Mesodermal cell (in vitro differentiated cells): ENCODE measurements at regions not wholly inside any gene's neighbourhood (a gene's known extent, or its start where the extent isn't known, plus 50 kb on each side); places are given as distances from the start of the nearest gene placed in this dataset.

Experiments
- H3K27ac ChIP-seq: 2 replicates; pipeline ENCODE4 v1.7.0; 2013; ENCODE audit warnings: mild to moderate bottlenecking, low read depth, low read length, moderate library complexity; ENCODE audit not compliant: severe bottlenecking
- H3K36me3 ChIP-seq: 2 replicates; pipeline ENCODE4 v1.7.1; 2013; ENCODE audit warnings: mild to moderate bottlenecking, low read length, moderate library complexity; ENCODE audit not compliant: control insufficient read depth, insufficient read depth
- H3K4me1 ChIP-seq: one replicate; pipeline ENCODE4 v1.7.1; 2013; ENCODE audit warnings: mild to moderate bottlenecking, low read length; ENCODE audit not compliant: insufficient read depth, control insufficient read depth, poor library complexity, severe bottlenecking
- H3K4me3 ChIP-seq: 2 replicates; pipeline ENCODE4 v1.7.0; 2013; ENCODE audit warnings: low read length, control low read depth, mild to moderate bottlenecking; ENCODE audit not compliant: insufficient read depth, poor library complexity, severe bottlenecking; ENCODE audit errors: extremely low read depth
- H3K9me3 ChIP-seq: 2 replicates; pipeline ENCODE4 v1.7.1; 2013; ENCODE audit warnings: mild to moderate bottlenecking, low read length, moderate library complexity; ENCODE audit not compliant: control insufficient read depth
- WGBS, 2 experiments: methylation state at CpG; one replicate each; pipeline ENCODE4 v1.1.5; 2013; ENCODE audit warnings: missing lambda C conversion rate in 2 of 2; ENCODE audit not compliant: insufficient coverage in 2 of 2; 5-methylcytosine and 5-hydroxymethylcytosine counted together

GRCh38 chr2:149719695-149720094, 132.1 kb upstream of the MMADHC start:
- Histone ChIP-seq H3K9me3 (no peaks in the 10 kb centered on the region), H3K27ac (no peak overlapping the region), H3K4me1 (peaks cover 14% of the 10 kb centered on the region), H3K36me3 (no peaks in the 10 kb centered on the region), H3K4me3 (no peak overlapping the region)
- 87 to 90% methylated on average over 2 to 3 of the region's 3 CpGs for WGBS, 2 experiments

GRCh38 chr2:149716687-149717086, 129.1 kb upstream of the MMADHC start:
- 73% methylated on average over 5 of the region's 6 CpGs for WGBS, 2 experiments
- no peaks in the 10 kb centered on the region for H3K9me3 ChIP-seq
- H3K36me3 ChIP-seq, result no peaks in the 10 kb centered on the region
- H3K4me3 ChIP-seq, result no peak overlapping the region
- H3K4me1 ChIP-seq, result peaks cover 14% of the 10 kb centered on the region
- peak overlapping the region; percentile 44 for H3K27ac ChIP-seq

GRCh38 chr2:149715894-149716293, 128.3 kb upstream of the MMADHC start:
- Histone ChIP-seq H3K36me3 (no peaks in the 10 kb centered on the region), H3K4me1 (peaks cover 14% of the 10 kb centered on the region), H3K4me3 (no peak overlapping the region), H3K27ac (no peak overlapping the region), H3K9me3 (no peaks in the 10 kb centered on the region)
- WGBS, 2 experiments, result 100% methylated on average over 1 to 2 of the region's 2 CpGs

- WGBS, 2 experiments, result 83% methylated on average over 2 of the region's 3 CpGs; no CpG with 5 or more reads in 1 of the 2 experiments
- H3K36me3 ChIP-seq, result no peaks in the 10 kb centered on the region
- no peak overlapping the region for H3K27ac ChIP-seq
- H3K9me3 ChIP-seq, result no peaks in the 10 kb centered on the region
- no peak overlapping the region for H3K4me3 ChIP-seq
- H3K4me1 ChIP-seq, result peaks cover 14% of the 10 kb centered on the region
Measured at GRCh38 chr2:149715005-149715592, 127.5 kb upstream of the MMADHC start.

GRCh38 chr2:149709496-149710263, 122.1 kb upstream of the MMADHC start:
- 84 to 100% methylated on average over 2 to 3 of the region's 8 CpGs for WGBS, 2 experiments

GRCh38 chr2:149703281-149703680, 115.7 kb upstream of the MMADHC start:
- Histone ChIP-seq H3K27ac (no peak overlapping the region), H3K4me1 (peaks cover 5% of the 10 kb centered on the region)
- 80% methylated on average over 1 of the region's 2 CpGs; no CpG with 5 or more reads in 1 of the 2 experiments for WGBS, 2 experiments

More at GRCh38 chr2:149709496-149710263, 122.1 kb upstream of the MMADHC start:
- Histone ChIP-seq H3K9me3 (no peaks in the 10 kb centered on the region), H3K36me3 (no peaks in the 10 kb centered on the region), H3K4me3 (no peak overlapping the region), H3K4me1 (peaks cover 3% of the 10 kb centered on the region), H3K27ac (no peak overlapping the region)

GRCh38 chr2:149702571-149702970, 115.0 kb upstream of the MMADHC start:
- Histone ChIP-seq H3K27ac (no peak overlapping the region), H3K9me3 (no peaks in the 10 kb centered on the region), H3K4me3 (no peak overlapping the region), H3K4me1 (peaks cover 5% of the 10 kb centered on the region), H3K36me3 (no peaks in the 10 kb centered on the region)
- WGBS, 2 experiments, result 82 to 100% methylated on average over 2 to 3 of the region's 4 CpGs

More at GRCh38 chr2:149703281-149703680, 115.7 kb upstream of the MMADHC start:
- Histone ChIP-seq H3K4me3 (no peak overlapping the region), H3K36me3 (no peaks in the 10 kb centered on the region), H3K9me3 (no peaks in the 10 kb centered on the region)

- WGBS, 2 experiments, result 90 to 100% methylated on average over 2 of the region's 2 CpGs
- Histone ChIP-seq H3K27ac (no peak overlapping the region), H3K9me3 (no peaks in the 10 kb centered on the region), H3K36me3 (no peaks in the 10 kb centered on the region), H3K4me1 (peaks cover 5% of the 10 kb centered on the region), H3K4me3 (no peak overlapping the region)
Measured at GRCh38 chr2:149701241-149701640, 113.7 kb upstream of the MMADHC start.

- H3K9me3 ChIP-seq, result no peaks in the 10 kb centered on the region
- H3K27ac ChIP-seq, result peak overlapping the region; percentile 87
- 80% methylated on average over 1 of the region's 3 CpGs; no CpG with 5 or more reads in 1 of the 2 experiments for WGBS, 2 experiments
Measured at GRCh38 chr2:149692961-149693396, 105.4 kb upstream of the MMADHC start.

GRCh38 chr2:149690825-149691224, 103.2 kb upstream of the MMADHC start:
- H3K4me3 ChIP-seq, result no peak overlapping the region
- H3K36me3 ChIP-seq, result no peaks in the 10 kb centered on the region
- 92 to 100% methylated on average over 1 of the region's 2 CpGs for WGBS, 2 experiments
- peaks cover 14% of the 10 kb centered on the region for H3K4me1 ChIP-seq
- H3K9me3 ChIP-seq, result no peaks in the 10 kb centered on the region
- H3K27ac ChIP-seq, result no peak overlapping the region

More at GRCh38 chr2:149692961-149693396, 105.4 kb upstream of the MMADHC start:
- Histone ChIP-seq H3K4me1 (peaks cover 14% of the 10 kb centered on the region), H3K36me3 (no peaks in the 10 kb centered on the region), H3K4me3 (no peak overlapping the region)

GRCh38 chr2:149687052-149687427, 99.5 kb upstream of the MMADHC start:
- WGBS, 2 experiments, result 100% methylated on average over 1 to 2 of the region's 2 CpGs
- no peaks in the 10 kb centered on the region for H3K4me1 ChIP-seq

More at GRCh38 chr2:149687052-149687427, 99.5 kb upstream of the MMADHC start:
- peak overlapping the region; percentile 57 for H3K27ac ChIP-seq
- no peaks in the 10 kb centered on the region for H3K9me3 ChIP-seq
- H3K36me3 ChIP-seq, result no peaks in the 10 kb centered on the region
- no peak overlapping the region for H3K4me3 ChIP-seq
